ENCODE measurements at regions not wholly inside any gene's neighbourhood (a gene's known extent, or its start where the extent isn't known, plus 50 kb on each side); places are given as distances from the start of the nearest gene placed in this dataset.

- peak; percentile 52 for DNase-seq (ENCODE audit: low read depth in 2 of 2)
These were observed 212.9 kb upstream of the ARID1B start for GRCh38 chr6:156564127-156564806.

GRCh38 chr6:156563714-156564113 is 213.5 kb upstream of the ARID1B start:
- no peak for DNase-seq (ENCODE audit: low read depth in 2 of 2)

DNA sequence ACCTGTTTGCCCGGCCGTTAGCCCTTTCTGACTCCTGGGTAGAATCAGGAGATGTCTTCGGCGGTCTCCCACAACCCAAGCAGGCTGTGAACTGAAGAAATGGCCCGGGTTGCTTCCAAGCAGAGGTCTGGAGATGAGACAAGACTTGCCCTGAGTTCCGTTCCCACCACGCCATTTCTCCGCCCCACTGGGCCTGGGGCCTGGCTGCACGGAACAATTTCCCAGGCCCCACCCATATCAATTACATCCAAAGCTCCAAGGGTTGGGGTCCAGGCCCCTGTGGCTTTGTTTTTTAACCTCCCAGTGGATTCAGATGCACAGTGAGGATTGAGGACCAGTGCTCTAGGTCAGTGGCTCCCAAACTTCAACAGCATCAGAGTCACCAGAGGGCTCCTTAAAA is 214.5 kb upstream of the ARID1B start:
- DNase-seq (ENCODE audit: low read depth in 2 of 2) = no peak

DNA sequence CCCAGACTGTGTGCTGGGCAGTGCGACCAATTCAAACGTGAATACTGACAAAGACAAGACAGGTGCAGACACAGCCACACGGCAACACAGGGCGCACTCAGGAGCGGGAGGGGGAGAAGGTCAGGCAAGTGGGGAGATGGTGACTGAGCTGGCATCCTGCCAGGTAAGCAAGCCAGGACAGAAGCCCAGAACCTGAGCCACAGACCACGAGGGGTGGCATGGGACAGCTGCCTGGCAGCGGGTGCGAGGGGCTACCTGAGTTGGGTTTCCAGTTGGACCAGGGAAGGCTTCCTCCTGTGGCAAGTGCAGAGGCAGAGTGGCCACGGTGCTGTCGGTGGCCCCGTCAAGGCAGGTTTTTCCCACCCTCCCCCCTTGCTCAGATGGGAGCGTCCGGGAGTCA is 215.2 kb upstream of the ARID1B start:
- DNase-seq (ENCODE audit: low read depth in 2 of 2) = no peak

DNA sequence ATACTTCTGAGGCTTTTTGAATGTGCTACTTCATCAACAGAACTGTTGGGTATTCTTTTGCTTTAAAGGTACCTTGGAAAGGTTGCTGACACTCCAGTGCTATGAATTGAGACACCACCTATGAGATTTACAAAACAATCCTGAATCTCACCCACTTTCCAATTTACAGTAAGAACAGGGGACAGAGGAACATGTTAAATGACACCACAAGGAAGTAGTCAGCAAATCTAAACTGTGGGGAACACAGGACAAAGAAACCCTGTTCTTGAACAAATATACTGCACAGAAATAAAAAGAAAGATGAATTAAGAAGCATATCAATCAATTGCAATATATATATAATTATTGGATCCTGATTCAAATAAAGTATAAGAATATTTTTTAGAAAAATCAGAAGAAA is 216.7 kb upstream of the ARID1B start:
- no peak for DNase-seq (ENCODE audit: low read depth in 2 of 2)

GRCh38 chr6:156559162-156559690 is 218.0 kb upstream of the ARID1B start:
- no peak for DNase-seq (ENCODE audit: low read depth in 2 of 2)

GRCh38 chr6:156557911-156558259 is 219.3 kb upstream of the ARID1B start:
- no peak for DNase-seq (ENCODE audit: low read depth in 2 of 2)

- DNase-seq (ENCODE audit: low read depth in 2 of 2) = no peak
These were observed 219.8 kb upstream of the ARID1B start for GRCh38 chr6:156557251-156557910.

GRCh38 chr6:156556811-156557210 is 220.4 kb upstream of the ARID1B start:
- no peak for DNase-seq (ENCODE audit: low read depth in 2 of 2)

GRCh38 chr6:156555116-156555515 is 222.1 kb upstream of the ARID1B start:
- DNase-seq (ENCODE audit: low read depth in 2 of 2) = no peak

DNA sequence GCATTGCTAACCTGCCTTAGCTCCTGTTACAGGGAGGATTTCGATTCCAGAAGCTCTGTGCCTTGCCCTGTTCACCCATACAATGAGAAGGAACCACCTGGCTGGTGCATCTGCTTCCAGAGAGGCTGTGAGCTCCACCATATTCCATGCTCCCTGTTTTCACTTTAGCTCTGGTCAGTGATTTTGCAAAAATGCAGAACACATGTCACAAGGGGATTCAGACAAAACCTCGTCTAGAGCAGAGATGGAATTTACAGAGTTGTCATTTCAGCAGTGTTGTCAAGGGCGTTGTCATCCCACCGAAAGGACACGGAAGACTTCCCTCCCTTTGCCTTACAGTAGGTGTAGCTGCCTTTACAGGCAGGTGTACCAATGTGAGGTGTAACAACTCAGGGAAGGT is 223.0 kb upstream of the ARID1B start:
- DNase-seq (ENCODE audit: low read depth in 2 of 2) = no peak

DNA sequence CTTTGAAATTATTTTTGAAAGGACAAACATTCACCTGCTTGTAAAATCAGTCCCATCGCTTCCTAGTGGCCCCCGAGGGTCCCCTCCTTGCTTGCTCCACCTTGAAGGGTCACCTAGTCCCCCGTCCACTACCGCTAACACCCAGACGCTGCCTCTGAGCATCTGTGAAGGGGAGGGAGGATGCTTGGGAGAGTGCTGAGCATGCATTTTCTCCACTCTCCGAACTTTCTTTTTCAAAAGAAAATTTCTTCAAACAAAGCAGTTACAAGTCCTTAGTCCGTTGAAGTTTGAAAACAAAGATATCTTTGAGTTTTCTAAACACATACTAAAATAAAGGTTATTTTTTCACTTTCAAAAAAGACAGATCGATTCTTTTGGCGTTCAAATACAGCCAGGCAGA is 224.3 kb upstream of the ARID1B start:
- DNase-seq (ENCODE audit: low read depth in 2 of 2) = no peak

DNA sequence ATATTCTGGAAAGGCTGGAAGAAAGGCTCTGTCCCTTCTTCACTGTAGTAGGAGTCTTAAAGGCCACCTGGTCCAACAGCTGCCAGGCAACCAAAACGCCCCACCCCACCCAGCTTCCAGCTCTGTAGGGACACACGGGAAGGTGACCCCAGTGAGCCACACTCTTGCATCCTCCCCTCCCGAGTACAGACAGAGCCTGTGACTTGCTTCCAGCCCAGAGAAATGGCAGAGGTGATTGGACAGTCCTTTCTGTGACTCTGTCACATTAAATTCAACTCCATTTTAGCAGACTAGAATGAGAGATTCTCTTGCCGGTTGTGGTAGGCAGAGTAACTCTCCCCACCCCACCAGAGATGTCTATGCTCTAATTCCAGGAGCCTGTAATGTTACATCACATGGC is 226.2 kb upstream of the ARID1B start:
- DNase-seq (ENCODE audit: low read depth in 2 of 2) = no peak

DNA sequence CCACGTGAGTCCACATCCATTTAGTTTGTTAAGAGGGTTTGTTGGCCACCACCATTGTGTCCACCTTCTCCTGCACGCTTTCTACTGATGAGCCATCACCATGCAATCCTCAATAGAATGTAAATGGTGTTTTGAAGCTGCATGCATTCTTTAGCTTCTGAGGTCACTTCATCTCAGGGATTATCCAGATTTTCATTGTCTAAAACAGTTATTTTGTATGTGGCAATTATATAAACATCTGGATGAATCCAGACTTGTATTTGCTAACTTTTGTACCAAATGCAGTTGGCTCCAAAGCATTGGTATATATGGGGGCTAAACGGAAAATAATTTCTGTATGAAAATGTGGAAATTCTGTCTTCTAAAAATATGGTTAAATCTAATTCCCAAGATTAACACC is 231.2 kb upstream of the ARID1B start:
- no peak for DNase-seq (ENCODE audit: low read depth in 2 of 2)

DNA sequence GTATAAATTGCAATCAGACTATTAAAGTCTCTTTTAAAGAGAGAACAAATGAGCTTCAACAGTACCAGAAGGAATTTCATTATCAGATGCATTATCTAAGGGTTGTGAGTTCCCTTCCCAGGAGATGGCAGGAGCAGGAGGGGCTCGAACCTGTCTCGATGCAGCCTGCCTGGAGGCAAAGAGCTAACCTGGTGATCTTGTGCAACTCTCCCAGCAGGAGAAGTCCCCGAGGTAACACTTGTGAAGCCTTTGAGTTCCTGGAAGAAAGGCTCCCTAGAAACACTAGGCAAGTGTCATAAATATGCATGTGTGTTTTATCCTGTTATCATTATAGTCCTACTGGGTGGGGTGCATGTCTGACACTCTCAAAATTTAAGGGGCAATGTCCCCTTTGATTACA is 232.2 kb upstream of the ARID1B start:
- DNase-seq (ENCODE audit: low read depth in 2 of 2) = no peak

DNA sequence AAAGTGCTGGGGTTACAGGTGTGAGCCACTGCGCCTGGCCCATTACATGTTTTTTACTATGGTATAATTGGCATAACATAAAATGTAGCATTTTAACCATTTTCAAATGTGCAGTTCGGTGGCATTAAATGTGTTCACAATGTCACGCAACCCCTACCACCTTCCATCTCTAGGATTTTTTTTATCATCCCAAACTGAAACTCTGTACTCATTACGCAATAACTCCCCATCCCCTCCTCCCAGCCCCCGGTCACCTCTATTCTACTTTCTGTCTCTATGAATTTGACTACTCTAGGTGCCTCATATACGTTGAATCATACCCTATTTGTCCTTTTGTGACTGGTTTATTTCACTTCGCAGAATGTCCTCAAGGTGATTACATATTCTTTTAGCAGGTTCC is 233.1 kb upstream of the ARID1B start:
- DNase-seq (ENCODE audit: low read depth in 2 of 2) = no peak

- no peak for DNase-seq (ENCODE audit: low read depth in 2 of 2)
These were observed 233.7 kb upstream of the ARID1B start for GRCh38 chr6:156543431-156543830.

DNA sequence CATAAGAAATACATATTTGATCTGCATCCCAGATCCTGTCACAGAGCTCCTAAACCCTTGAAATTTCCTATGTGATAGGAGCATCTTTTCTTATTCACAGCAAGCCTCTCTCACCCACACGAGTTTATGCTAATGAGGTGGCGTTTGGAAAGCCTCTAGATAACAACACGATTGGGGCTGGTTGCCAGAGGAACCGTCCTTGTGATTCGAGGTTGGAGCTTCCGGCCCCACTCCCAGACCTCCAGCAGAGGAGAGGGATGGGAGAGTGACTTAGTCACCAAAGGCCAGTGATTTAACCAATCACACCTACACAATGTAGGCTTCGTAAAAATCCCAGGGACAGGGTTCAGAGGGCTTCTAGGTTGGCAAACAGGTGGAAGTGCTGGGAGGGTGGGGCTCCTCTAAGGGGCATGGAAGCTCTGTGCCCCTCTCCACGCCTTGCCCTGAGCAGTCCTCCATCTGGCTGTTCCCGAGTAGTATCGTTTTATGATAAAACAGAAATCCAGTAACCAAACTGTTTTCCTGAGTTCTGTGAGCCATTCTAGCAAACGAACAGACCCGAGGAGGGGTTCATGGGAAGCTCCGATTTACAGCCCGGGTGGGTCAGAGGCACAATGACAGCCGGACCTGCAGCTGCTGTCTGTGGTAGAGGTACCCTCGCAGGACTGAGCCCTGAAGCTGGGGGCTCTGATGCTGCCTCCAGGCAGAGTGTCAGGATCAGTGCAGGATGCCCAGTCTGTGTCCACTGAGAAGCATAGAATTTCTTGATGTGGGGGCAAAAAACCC is 238.1 kb upstream of the ARID1B start:
- no peak for DNase-seq (ENCODE audit: low read depth in 2 of 2)

- DNase-seq (ENCODE audit: low read depth in 2 of 2) = no peak
These were observed 242.6 kb upstream of the ARID1B start for GRCh38 chr6:156534594-156534993.

DNA sequence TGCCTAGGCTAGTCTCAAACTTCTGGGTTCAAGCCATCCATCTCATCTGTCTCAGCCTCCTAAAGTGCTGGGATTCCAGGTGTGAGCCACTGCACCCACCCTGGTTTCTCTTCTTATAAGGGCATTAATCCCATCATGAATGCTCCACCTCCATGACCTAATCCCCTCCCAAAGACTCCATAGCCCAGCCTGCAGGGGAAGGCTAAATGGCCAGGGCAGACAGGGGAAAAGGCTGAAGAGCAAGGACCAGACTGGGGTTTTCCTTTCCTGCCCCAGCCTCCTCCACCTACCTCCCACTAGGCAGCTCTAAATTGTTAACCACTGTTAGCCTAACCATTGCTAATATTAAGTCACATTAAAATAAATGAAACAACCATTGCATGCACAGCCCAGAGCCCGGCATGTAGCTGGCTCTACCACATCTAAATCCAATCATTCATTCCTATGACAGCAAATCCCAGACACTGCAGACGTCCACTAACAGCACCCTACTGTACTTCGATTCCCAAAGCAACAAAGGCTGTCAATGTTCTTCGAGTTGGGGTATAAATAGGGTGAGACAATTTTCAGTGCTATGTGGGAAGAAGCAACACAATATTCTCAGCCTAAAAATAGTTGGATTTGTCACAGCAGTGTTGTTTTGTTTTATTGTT is 243.2 kb upstream of the ARID1B start:
- DNase-seq (ENCODE audit: low read depth in 2 of 2) = no peak

DNA sequence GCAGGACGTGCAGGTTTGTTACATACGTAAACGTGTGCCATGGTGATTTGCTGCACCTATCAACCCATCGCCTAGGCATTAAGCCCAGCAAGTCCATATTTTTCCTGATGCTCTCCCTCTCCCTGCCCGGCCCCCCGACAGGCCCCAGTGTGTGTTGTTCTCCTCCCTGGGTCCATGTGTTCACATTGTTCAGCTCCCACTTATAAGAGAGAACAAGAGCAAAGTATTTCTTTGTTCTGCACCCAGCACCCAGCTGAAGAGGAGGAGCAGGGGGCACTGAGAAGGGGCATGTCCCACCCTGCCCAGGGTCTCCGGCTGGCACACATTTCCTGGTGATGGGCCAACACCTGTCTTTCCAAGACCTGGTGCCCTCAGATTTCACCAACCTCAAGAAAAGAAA is 251.1 kb upstream of the ARID1B start:
- no peak for DNase-seq (ENCODE audit: low read depth in 2 of 2)

DNA sequence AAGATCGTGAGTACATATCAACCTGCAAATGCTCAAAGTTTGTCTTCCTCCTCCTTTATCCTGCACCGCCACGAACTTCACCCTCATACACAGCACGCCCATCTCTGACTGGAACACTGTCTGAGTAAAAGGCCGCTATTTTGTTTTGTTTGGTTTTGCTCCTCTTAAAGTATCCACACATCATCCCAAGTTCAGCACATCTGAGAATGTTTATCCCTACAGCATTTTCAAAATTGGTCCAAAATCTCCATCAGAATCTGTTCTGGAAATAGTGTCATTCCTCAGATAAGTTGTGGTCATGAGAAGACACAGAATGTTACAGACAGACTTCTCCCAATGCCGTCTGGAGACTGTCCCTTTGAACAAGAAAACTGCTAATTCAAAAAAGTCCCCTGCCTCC is 251.6 kb upstream of the ARID1B start:
- DNase-seq (ENCODE audit: low read depth in 2 of 2) = no peak
